Activated CD4-positive, alpha-beta memory T cell treated with anti-CD3 and anti-CD28 coated beads, Interleukin-2, amount 10 ng/mL, durations not matched to agents 7 days and 5 days (primary cell): ENCODE measurements at regions not wholly inside any gene's neighbourhood (a gene's known extent, or its start where the extent isn't known, plus 50 kb on each side); places are given as distances from the start of the nearest gene placed in this dataset.

Experiments used
- CTCF ChIA-PET: fragments of 350-600 bp; sonication (Branson Sonifier 250); formaldehyde crosslinking; loops from one replicate; lab custom pipeline; 2021; ENCODE audit warnings: antibody characterized with exemption, inconsistent platforms; lab: Charles Lee
- POLR2A ChIA-PET: fragments of 350-600 bp; sonication (Branson Sonifier 250); formaldehyde crosslinking; loops from one replicate; lab custom pipeline; 2021; ENCODE audit warnings: antibody characterized with exemption; lab: Charles Lee
- DNase-seq: peaks from one replicate; pipeline ENCODE4 v3.0.0-alpha.2; 2020
- H3K27ac Mint-ChIP-seq: one replicate; pipeline ENCODE4 v1.8.0; 2021; ENCODE audit warnings: mild to moderate bottlenecking, mixed read lengths
- H3K27me3 Mint-ChIP-seq: one replicate; pipeline ENCODE4 v1.8.0; 2021; ENCODE audit warnings: mixed read lengths
- H3K36me3 Mint-ChIP-seq: one replicate; pipeline ENCODE4 v1.8.0; 2021; ENCODE audit warnings: low read depth, mixed read lengths
- H3K4me1 Mint-ChIP-seq: one replicate; pipeline ENCODE4 v1.8.0; 2021; ENCODE audit warnings: mixed read lengths
- H3K4me3 Mint-ChIP-seq: one replicate; pipeline ENCODE4 v1.8.0; 2021; ENCODE audit warnings: mild to moderate bottlenecking, mixed read lengths
- H3K9me3 Mint-ChIP-seq: one replicate; pipeline ENCODE4 v1.8.0; 2021; ENCODE audit warnings: mixed read lengths

GRCh38 chr16:79510879-79511278 is 89.7 kb downstream of the MAF start:
- no peak overlapping the region for H3K4me3 Mint-ChIP-seq
- peaks cover 3% of the 10 kb centered on the region for H3K27me3 Mint-ChIP-seq
- ChIA-PET CTCF (no interaction called here), POLR2A (no interaction called here)
- no peak overlapping the region for H3K27ac Mint-ChIP-seq
- DNase-seq = no peak
- no peaks in the 10 kb centered on the region for H3K9me3 Mint-ChIP-seq
- H3K36me3 Mint-ChIP-seq = no peaks in the 10 kb centered on the region
- H3K4me1 Mint-ChIP-seq = no peaks in the 10 kb centered on the region

- H3K36me3 Mint-ChIP-seq = no peaks in the 10 kb centered on the region
- DNase-seq = no peak
- H3K4me3 Mint-ChIP-seq = no peak overlapping the region
- POLR2A ChIA-PET = no interaction called here
- no peak overlapping the region for H3K27ac Mint-ChIP-seq
- no peaks in the 10 kb centered on the region for H3K4me1 Mint-ChIP-seq
- CTCF ChIA-PET = no interaction called here
- H3K27me3 Mint-ChIP-seq = peaks cover 3% of the 10 kb centered on the region
- no peaks in the 10 kb centered on the region for H3K9me3 Mint-ChIP-seq
These were observed 90.6 kb downstream of the MAF start for GRCh38 chr16:79509906-79510305.

- H3K9me3 Mint-ChIP-seq = no peaks in the 10 kb centered on the region
- H3K4me1 Mint-ChIP-seq = no peaks in the 10 kb centered on the region
- POLR2A ChIA-PET = no interaction called here
- no peak overlapping the region for H3K4me3 Mint-ChIP-seq
- H3K27me3 Mint-ChIP-seq = peaks cover 6% of the 10 kb centered on the region
- H3K36me3 Mint-ChIP-seq = no peaks in the 10 kb centered on the region
- no peak overlapping the region for H3K27ac Mint-ChIP-seq
- no peak for DNase-seq
- CTCF ChIA-PET = no interaction called here
These were observed 91.3 kb downstream of the MAF start for GRCh38 chr16:79509211-79509631.

GRCh38 chr16:79508294-79508693 is 92.2 kb downstream of the MAF start:
- POLR2A ChIA-PET = no interaction called here
- CTCF ChIA-PET = no interaction called here
- Mint-ChIP-seq H3K9me3 (no peaks in the 10 kb centered on the region), H3K27ac (no peak overlapping the region), H3K36me3 (no peaks in the 10 kb centered on the region), H3K4me1 (no peaks in the 10 kb centered on the region), H3K4me3 (no peak overlapping the region), H3K27me3 (peaks cover 6% of the 10 kb centered on the region)
- DNase-seq = no peak

GRCh38 chr16:79505344-79505743 is 95.2 kb downstream of the MAF start:
- DNase-seq = no peak
- POLR2A ChIA-PET = no interaction called here
- CTCF ChIA-PET = no interaction called here
- H3K4me3 Mint-ChIP-seq = no peak overlapping the region
- peaks cover 6% of the 10 kb centered on the region for H3K27me3 Mint-ChIP-seq
- H3K9me3 Mint-ChIP-seq = peaks cover 3% of the 10 kb centered on the region
- H3K4me1 Mint-ChIP-seq = no peaks in the 10 kb centered on the region
- no peak overlapping the region for H3K27ac Mint-ChIP-seq
- no peaks in the 10 kb centered on the region for H3K36me3 Mint-ChIP-seq

- CTCF ChIA-PET = no interaction called here
- POLR2A ChIA-PET = no interaction called here
- Mint-ChIP-seq H3K9me3 (peaks cover 3% of the 10 kb centered on the region), H3K4me1 (no peaks in the 10 kb centered on the region), H3K27me3 (peaks cover 6% of the 10 kb centered on the region), H3K36me3 (no peaks in the 10 kb centered on the region), H3K27ac (no peak overlapping the region), H3K4me3 (no peak overlapping the region)
- DNase-seq = no peak
These were observed 97.0 kb downstream of the MAF start for GRCh38 chr16:79503511-79503910.

- Mint-ChIP-seq H3K36me3 (no peaks in the 10 kb centered on the region), H3K9me3 (peaks cover 3% of the 10 kb centered on the region), H3K27me3 (peaks cover 6% of the 10 kb centered on the region), H3K4me3 (no peak overlapping the region), H3K4me1 (peaks cover 11% of the 10 kb centered on the region), H3K27ac (no peak overlapping the region)
- CTCF ChIA-PET = no interaction called here
- POLR2A ChIA-PET = no interaction called here
- DNase-seq = no peak
These were observed 99.1 kb downstream of the MAF start for GRCh38 chr16:79501446-79501845.

GRCh38 chr16:79500866-79501265 is 99.7 kb downstream of the MAF start:
- Mint-ChIP-seq H3K9me3 (peaks cover 5% of the 10 kb centered on the region), H3K4me3 (no peak overlapping the region), H3K27ac (no peak overlapping the region), H3K4me1 (peaks cover 11% of the 10 kb centered on the region), H3K36me3 (no peaks in the 10 kb centered on the region), H3K27me3 (peaks cover 6% of the 10 kb centered on the region)
- ChIA-PET POLR2A (no interaction called here), CTCF (no interaction called here)
- DNase-seq = no peak

GRCh38 chr16:79500286-79500685 is 100.3 kb downstream of the MAF start:
- Mint-ChIP-seq H3K27me3 (peaks cover 6% of the 10 kb centered on the region), H3K4me1 (peaks cover 11% of the 10 kb centered on the region), H3K9me3 (peaks cover 6% of the 10 kb centered on the region), H3K27ac (no peak overlapping the region), H3K4me3 (no peak overlapping the region), H3K36me3 (no peaks in the 10 kb centered on the region)
- ChIA-PET CTCF (no interaction called here), POLR2A (no interaction called here)
- no peak for DNase-seq

- ChIA-PET CTCF (no interaction called here), POLR2A (no interaction called here)
- Mint-ChIP-seq H3K36me3 (no peaks in the 10 kb centered on the region), H3K4me1 (peaks cover 11% of the 10 kb centered on the region), H3K27me3 (peaks cover under 1% of the 10 kb centered on the region), H3K9me3 (peaks cover 9% of the 10 kb centered on the region), H3K4me3 (no peak overlapping the region), H3K27ac (no peak overlapping the region)
- DNase-seq = no peak
These were observed 101.6 kb downstream of the MAF start for GRCh38 chr16:79498928-79499327.

- DNase-seq = peak; percentile 17
- Mint-ChIP-seq H3K9me3 (peaks cover 9% of the 10 kb centered on the region), H3K4me1 (peaks cover 11% of the 10 kb centered on the region), H3K27ac (no peak overlapping the region), H3K4me3 (no peak overlapping the region), H3K36me3 (no peaks in the 10 kb centered on the region), H3K27me3 (no peaks in the 10 kb centered on the region)
- CTCF ChIA-PET = no interaction called here
- POLR2A ChIA-PET = interaction anchor here (0.5 kb wide), 1 partner anchor 14 kb away, joined by 3 read pairs; no protein-coding TSS in a partner anchor
These were observed 102.8 kb downstream of the MAF start for GRCh38 chr16:79497606-79498350.

GRCh38 chr16:79493911-79494310 is 106.6 kb downstream of the MAF start:
- ChIA-PET CTCF (no interaction called here), POLR2A (no interaction called here)
- Mint-ChIP-seq H3K36me3 (no peaks in the 10 kb centered on the region), H3K27me3 (peaks cover 9% of the 10 kb centered on the region), H3K27ac (no peak overlapping the region), H3K9me3 (peaks cover 6% of the 10 kb centered on the region), H3K4me1 (peaks cover 21% of the 10 kb centered on the region), H3K4me3 (no peak overlapping the region)
- DNase-seq = no peak

GRCh38 chr16:79492036-79492435 is 108.5 kb downstream of the MAF start:
- Mint-ChIP-seq H3K36me3 (no peaks in the 10 kb centered on the region), H3K9me3 (peaks cover 6% of the 10 kb centered on the region), H3K4me1 (peaks cover 10% of the 10 kb centered on the region), H3K27me3 (peaks cover 10% of the 10 kb centered on the region), H3K4me3 (no peak overlapping the region), H3K27ac (no peak overlapping the region)
- POLR2A ChIA-PET = no interaction called here
- DNase-seq = no peak
- CTCF ChIA-PET = no interaction called here

- no peak overlapping the region for H3K4me3 Mint-ChIP-seq
- H3K27ac Mint-ChIP-seq = no peak overlapping the region
- POLR2A ChIA-PET = no interaction called here
- CTCF ChIA-PET = no interaction called here
- no peaks in the 10 kb centered on the region for H3K36me3 Mint-ChIP-seq
- no peaks in the 10 kb centered on the region for H3K9me3 Mint-ChIP-seq
- DNase-seq = no peak
- peaks cover 18% of the 10 kb centered on the region for H3K27me3 Mint-ChIP-seq
- H3K4me1 Mint-ChIP-seq = peaks cover 6% of the 10 kb centered on the region
These were observed 115.5 kb downstream of the MAF start for GRCh38 chr16:79485020-79485419.
